ENCODE measurements at regions not wholly inside any gene's neighbourhood (a gene's known extent, or its start where the extent isn't known, plus 50 kb on each side); places are given as distances from the start of the nearest gene placed in this dataset.

- TF ChIP-seq FOXJ2 (tag; IDR thresholded peaks at IDR 0.05) (no peak), STAT5B (CRISPR knock-in tag; IDR thresholded peaks at IDR 0.05) (no peak), ZNF511 (CRISPR knock-in tag; IDR thresholded peaks at IDR 0.05) (no peak), DNMT1 (IDR thresholded peaks at IDR 0.05) (no peak), ZNF143 (CRISPR knock-in tag; IDR thresholded peaks at IDR 0.05) (no peak), MYNN (IDR thresholded peaks at IDR 0.05) (no peak), MYNN (CRISPR knock-in tag; IDR thresholded peaks at IDR 0.05) (no peak)
Measured at GRCh38 chr21:31558962-31559367, 100.5 kb upstream of the SOD1 start.
